ENCODE measurements at regions not wholly inside any gene's neighbourhood (a gene's known extent, or its start where the extent isn't known, plus 50 kb on each side); places are given as distances from the start of the nearest gene placed in this dataset.

GRCh38 chr5:82334856-82335255 is 56.7 kb upstream of the RPS23 start:
- DNase-seq (ENCODE audit: low spot score), result no peak

GRCh38 chr5:82334085-82334692 is 56.0 kb upstream of the RPS23 start:
- DNase-seq (ENCODE audit: low spot score), result no peak

- no peak for DNase-seq (ENCODE audit: low spot score)
Observed at GRCh38 chr5:82332886-82333615, 54.9 kb upstream of the RPS23 start.

- DNase-seq (ENCODE audit: low spot score), result no peak
Observed at GRCh38 chr5:82332064-82332855, 54.1 kb upstream of the RPS23 start.

GRCh38 chr5:82331557-82331956 is 53.4 kb upstream of the RPS23 start:
- no peak for DNase-seq (ENCODE audit: low spot score)

GRCh38 chr5:82330530-82331270 is 52.5 kb upstream of the RPS23 start:
- DNase-seq (ENCODE audit: low spot score), result no peak

GRCh38 chr5:82329393-82329792 is 51.2 kb upstream of the RPS23 start:
- DNase-seq (ENCODE audit: low spot score), result no peak
